A549 (cell line): ENCODE measurements at regions not wholly inside any gene's neighbourhood (a gene's known extent, or its start where the extent isn't known, plus 50 kb on each side); places are given as distances from the start of the nearest gene placed in this dataset.

ENCODE experiments used
- ATAC-seq, 2 experiments: fragments of 200-7000 bp in 1 of 2; fragments of >200 bp in 1 of 2; cut with Nextera tagmentation in 1 of 2; cut with Tn5 transposase in 1 of 2; 3 replicates each; pipeline versions ENCODE4 v1.8.0 to v1.9.1; 2018 to 2020; ENCODE audit warnings: mild to moderate bottlenecking in 1 of 2, moderate library complexity in 1 of 2
- CTCF ChIA-PET: fragments of 300-600 bp; sonication (Branson Sonifier 250); formaldehyde crosslinking; extraction: SDS; loops from one replicate; lab custom pipeline; 2021; ENCODE audit warnings: antibody characterized with exemption, inconsistent platforms; lab: Yijun Ruan, JAX
- POLR2A ChIA-PET: fragments of 350-600 bp; formaldehyde crosslinking; extraction: SDS; loops from one replicate; lab custom pipeline; 2021; ENCODE audit warnings: antibody characterized with exemption, inconsistent platforms; lab: Yijun Ruan, JAX
- DNase-seq, 2 experiments: peaks; one replicate each; pipeline versions ENCODE4 v3.0.0 to v3.0.0-alpha.2; 2011 to 2016; ENCODE audit warnings: low read depth in 1 of 2, low spot score in 1 of 2
- FAIRE-seq: peaks from 2 replicates; lab custom pipeline; 2011; peaks lifted over from hg19 to GRCh38; lab: Jason Lieb, UNC
- H3K27ac ChIP-seq, 2 experiments: fragments of >200 bp; sonication (Bioruptor Twin); formaldehyde crosslinking; 3 replicates each; pipeline ENCODE4 v1.5.1; 2016 to 2017
- H3K4me1 ChIP-seq: fragments of >200 bp; sonication (Bioruptor Twin); formaldehyde crosslinking; 3 replicates; pipeline ENCODE4 v1.6.1; 2016
- H3K4me2 ChIP-seq: fragments of >200 bp; sonication (Bioruptor Twin); formaldehyde crosslinking; 3 replicates; pipeline ENCODE4 v1.6.1; 2016
- H3K4me3 ChIP-seq: fragments of >200 bp; sonication (Bioruptor Twin); formaldehyde crosslinking; 3 replicates; pipeline ENCODE4 v1.5.1; 2016
- H3K9me3 ChIP-seq: fragments of >200 bp; sonication (Bioruptor Twin); formaldehyde crosslinking; 3 replicates; pipeline ENCODE4 v1.6.1; 2016
- CBX2 ChIP-seq: fragments of 200-600 bp; sonication (generic); IDR thresholded peaks from 2 replicates; pipeline ENCODE4 v1.6.1; 2016; ENCODE audit warnings: low read depth, mild to moderate bottlenecking, borderline replicate concordance
- EHF ChIP-seq: fragments of 250-450 bp; sonication (Bioruptor Pico); IDR thresholded peaks from 2 replicates; pipeline ENCODE4 v1.5.0; 2020; ENCODE audit warnings: mild to moderate bottlenecking
- EHMT2 ChIP-seq: fragments of 200-600 bp; sonication (generic); IDR thresholded peaks from 2 replicates; pipeline ENCODE4 v1.6.1; 2016; ENCODE audit warnings: antibody characterized with exemption, low read depth, mild to moderate bottlenecking, moderate library complexity
- EP300 ChIP-seq, 2 experiments: fragments of >200 bp; sonication (Bioruptor Twin); formaldehyde crosslinking; IDR thresholded peaks; 2 replicates in 1 of 2; 3 replicates in 1 of 2; pipeline ENCODE4 v1.6.1; 2016 to 2017
- ESRRA ChIP-seq: fragments of 150-350 bp; IDR thresholded peaks from 2 replicates; pipeline ENCODE4 v1.6.1; 2014; ENCODE audit warnings: mild to moderate bottlenecking, low read length, borderline replicate concordance
- FOSL2 ChIP-seq, 2 experiments: fragments of 450-650 bp in 1 of 2; fragments of >200 bp in 1 of 2; sonication (Bioruptor Twin) in 1 of 2; formaldehyde crosslinking; IDR thresholded peaks; 2 replicates each; pipeline versions ENCODE4 v1.5.0 to v1.6.1; 2016 to 2020; ENCODE audit warnings: mild to moderate bottlenecking in 1 of 2, moderate library complexity in 1 of 2
- HEYL ChIP-seq: fragments of 250-450 bp; sonication (Bioruptor Pico); IDR thresholded peaks from 2 replicates; pipeline ENCODE4 v1.8.0; 2021; ENCODE audit warnings: mild to moderate bottlenecking, moderate library complexity
- HMGXB4 ChIP-seq: fragments of 250-450 bp; sonication (Bioruptor Pico); IDR thresholded peaks from 2 replicates; pipeline ENCODE4 v1.5.0; 2021; ENCODE audit warnings: mild to moderate bottlenecking, moderate library complexity, borderline replicate concordance
- HOXA7 ChIP-seq: fragments of 250-450 bp; sonication (Bioruptor Pico); IDR thresholded peaks from 2 replicates; pipeline ENCODE4 v1.5.0; 2020; ENCODE audit warnings: mild to moderate bottlenecking, moderate library complexity
- HOXB5 ChIP-seq: fragments of 250-450 bp; sonication (Bioruptor Pico); IDR thresholded peaks from 2 replicates; pipeline ENCODE4 v1.5.0; 2020; ENCODE audit warnings: mild to moderate bottlenecking, moderate library complexity
- JUN ChIP-seq, 2 experiments: fragments of >200 bp; sonication (Bioruptor Twin); formaldehyde crosslinking; IDR thresholded peaks; 2 replicates in 1 of 2; 3 replicates in 1 of 2; pipeline ENCODE4 v1.6.1; 2016 to 2017
- JUNB ChIP-seq: fragments of >200 bp; sonication (Bioruptor Twin); formaldehyde crosslinking; IDR thresholded peaks from 2 replicates; pipeline ENCODE4 v1.6.1; 2016
- MAZ ChIP-seq: fragments of 150-350 bp; IDR thresholded peaks from 2 replicates; pipeline ENCODE4 v1.6.1; 2014; ENCODE audit warnings: antibody characterized with exemption, low read depth, low read length, borderline replicate concordance
- MYC ChIP-seq: IDR thresholded peaks from 2 replicates; pipeline ENCODE4 v1.6.1; 2012; ENCODE audit warnings: mild to moderate bottlenecking, inconsistent platforms, low read length, improper control_type of control experiment, borderline replicate concordance
- NR3C1 ChIP-seq: fragments of >200 bp; sonication (Bioruptor Twin); formaldehyde crosslinking; IDR thresholded peaks from 3 replicates; pipeline ENCODE4 v1.6.1; 2017
- PHF8 ChIP-seq: fragments of 200-600 bp; sonication (generic); IDR thresholded peaks from 2 replicates; pipeline ENCODE4 v1.6.1; 2016; ENCODE audit warnings: low read depth, mild to moderate bottlenecking, antibody characterized with exemption, moderate library complexity, borderline replicate concordance
- POLR2A ChIP-seq: IDR thresholded peaks from 2 replicates; pipeline ENCODE4 v1.6.1; 2012; ENCODE audit warnings: mild to moderate bottlenecking, low read length
- POLR2AphosphoS2 ChIP-seq: conservative IDR thresholded peaks from 2 replicates; pipeline ENCODE4 v1.6.1; 2012; ENCODE audit warnings: low read length, improper control_type of control experiment, inconsistent platforms
- RCOR1 ChIP-seq: fragments of 150-350 bp; IDR thresholded peaks from 2 replicates; pipeline ENCODE4 v1.6.1; 2014; ENCODE audit warnings: antibody characterized with exemption, low read length, low read depth
- RNF2 ChIP-seq: fragments of 200-600 bp; sonication (generic); IDR thresholded peaks from 2 replicates; pipeline ENCODE4 v1.6.1; 2016; ENCODE audit warnings: low read depth, mild to moderate bottlenecking, antibody characterized with exemption, moderate library complexity, borderline replicate concordance
- SMC3 ChIP-seq: fragments of >200 bp; sonication (Bioruptor Twin); formaldehyde crosslinking; IDR thresholded peaks from 3 replicates; pipeline ENCODE4 v1.6.1; 2018; ENCODE audit warnings: inconsistent platforms
- TP53 ChIP-seq: fragments of 250-450 bp; sonication (Bioruptor Pico); IDR thresholded peaks from 2 replicates; pipeline ENCODE4 v1.5.0; 2021; ENCODE audit warnings: mild to moderate bottlenecking, moderate library complexity
- ZC3H11A ChIP-seq: fragments of 450-650 bp; IDR thresholded peaks from 2 replicates; pipeline ENCODE4 v1.6.1; 2014; ENCODE audit warnings: antibody characterized with exemption, mild to moderate bottlenecking
- ZNF302 ChIP-seq: fragments of 250-450 bp; sonication (Bioruptor Pico); IDR thresholded peaks from 2 replicates; pipeline ENCODE4 v1.9.0; 2021; ENCODE audit warnings: inconsistent platforms, mild to moderate bottlenecking, moderate library complexity
- ZSCAN20 ChIP-seq: fragments of 250-450 bp; sonication (Bioruptor Pico); IDR thresholded peaks from 2 replicates; pipeline ENCODE4 v1.8.0; 2022; ENCODE audit warnings: mild to moderate bottlenecking, moderate library complexity
- WGBS: methylation state at CpG from one replicate; pipeline ENCODE4 v1.1.6; 2017; ENCODE audit errors: missing lambda C conversion rate; 5-methylcytosine and 5-hydroxymethylcytosine counted together
- TF ChIP-seq, protein P1 (sequence below): fragments of >200 bp; sonication (Bioruptor Twin); formaldehyde crosslinking; IDR thresholded peaks from 3 replicates; pipeline ENCODE4 v1.6.1; 2016
- TF ChIP-seq, protein P2 (sequence below): fragments of 450-650 bp; IDR thresholded peaks from 2 replicates; pipeline ENCODE4 v1.6.1; 2014; ENCODE audit warnings: antibody characterized with exemption
- TF ChIP-seq, protein P3 (sequence below): fragments of >200 bp; sonication (Bioruptor Twin); formaldehyde crosslinking; IDR thresholded peaks from 3 replicates; pipeline ENCODE4 v1.5.1; 2016
- TF ChIP-seq, protein P4 (sequence below): IDR thresholded peaks from 2 replicates; pipeline ENCODE4 v1.6.1; 2012
- TF ChIP-seq, protein P5 (sequence below): fragments of >200 bp; sonication (Bioruptor Twin); formaldehyde crosslinking; IDR thresholded peaks from 2 replicates; pipeline ENCODE4 v1.6.1; 2016

DNA sequence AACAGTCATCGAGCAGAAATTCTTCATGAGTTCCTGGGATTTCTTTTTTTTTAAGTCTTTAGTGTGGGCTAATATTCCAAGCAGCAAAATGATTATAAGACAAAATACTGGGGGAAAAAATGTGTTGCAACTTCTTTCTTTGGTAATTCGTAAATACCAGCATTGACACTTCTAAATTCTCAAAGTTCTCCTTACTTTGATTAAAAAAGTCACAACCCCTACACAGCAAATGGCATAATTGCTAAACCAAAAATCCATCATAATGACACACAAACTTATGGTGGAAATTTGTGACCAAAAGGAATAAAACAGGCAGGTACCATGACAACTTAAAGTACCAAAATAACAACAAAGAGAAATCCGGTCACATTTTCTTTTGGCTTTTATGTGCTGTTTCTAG lies 585.2 kb upstream of the PKN2 start:
- Histone ChIP-seq H3K4me1 (no peaks in the 10 kb centered on the region), H3K4me2 (no peak overlapping the region), H3K27ac (no peak overlapping the region), H3K9me3 (no peaks in the 10 kb centered on the region), H3K4me3 (no peak overlapping the region)
- ATAC-seq, result no peak
- POLR2A ChIA-PET, result no interaction called here
- no peak for DNase-seq
- WGBS, result 56% methylated on average over 3 of the region's 3 CpGs
- TF ChIP-seq NR3C1, result no peak
- no peak for TF ChIP-seq ZC3H11A
- TF ChIP-seq, protein P1, sequence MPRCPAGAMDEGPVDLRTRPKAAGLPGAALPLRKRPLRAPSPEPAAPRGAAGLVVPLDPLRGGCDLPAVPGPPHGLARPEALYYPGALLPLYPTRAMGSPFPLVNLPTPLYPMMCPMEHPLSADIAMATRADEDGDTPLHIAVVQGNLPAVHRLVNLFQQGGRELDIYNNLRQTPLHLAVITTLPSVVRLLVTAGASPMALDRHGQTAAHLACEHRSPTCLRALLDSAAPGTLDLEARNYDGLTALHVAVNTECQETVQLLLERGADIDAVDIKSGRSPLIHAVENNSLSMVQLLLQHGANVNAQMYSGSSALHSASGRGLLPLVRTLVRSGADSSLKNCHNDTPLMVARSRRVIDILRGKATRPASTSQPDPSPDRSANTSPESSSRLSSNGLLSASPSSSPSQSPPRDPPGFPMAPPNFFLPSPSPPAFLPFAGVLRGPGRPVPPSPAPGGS, result no peak
- no peak for TF ChIP-seq POLR2AphosphoS2
- TF ChIP-seq MYC, result no peak
- no peak for TF ChIP-seq TP53 (CRISPR knock-in tag)
- TF ChIP-seq RNF2, result no peak
- TF ChIP-seq, protein P2, sequence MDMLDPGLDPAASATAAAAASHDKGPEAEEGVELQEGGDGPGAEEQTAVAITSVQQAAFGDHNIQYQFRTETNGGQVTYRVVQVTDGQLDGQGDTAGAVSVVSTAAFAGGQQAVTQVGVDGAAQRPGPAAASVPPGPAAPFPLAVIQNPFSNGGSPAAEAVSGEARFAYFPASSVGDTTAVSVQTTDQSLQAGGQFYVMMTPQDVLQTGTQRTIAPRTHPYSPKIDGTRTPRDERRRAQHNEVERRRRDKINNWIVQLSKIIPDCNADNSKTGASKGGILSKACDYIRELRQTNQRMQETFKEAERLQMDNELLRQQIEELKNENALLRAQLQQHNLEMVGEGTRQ, result no peak
- no peak for TF ChIP-seq SMC3
- TF ChIP-seq HOXB5, result no peak
- no peak for TF ChIP-seq EP300 (IDR thresholded peaks at IDR 0.05)
- no peak for TF ChIP-seq PHF8
- TF ChIP-seq JUN (IDR thresholded peaks at IDR 0.05), result no peak
- no peak for TF ChIP-seq FOSL2 (IDR thresholded peaks at IDR 0.05)
- no peak for TF ChIP-seq FOSL2 (CRISPR knock-in tag; IDR thresholded peaks at IDR 0.05)
- no peak for TF ChIP-seq RCOR1
- no peak for TF ChIP-seq EHMT2
- TF ChIP-seq, protein P3, sequence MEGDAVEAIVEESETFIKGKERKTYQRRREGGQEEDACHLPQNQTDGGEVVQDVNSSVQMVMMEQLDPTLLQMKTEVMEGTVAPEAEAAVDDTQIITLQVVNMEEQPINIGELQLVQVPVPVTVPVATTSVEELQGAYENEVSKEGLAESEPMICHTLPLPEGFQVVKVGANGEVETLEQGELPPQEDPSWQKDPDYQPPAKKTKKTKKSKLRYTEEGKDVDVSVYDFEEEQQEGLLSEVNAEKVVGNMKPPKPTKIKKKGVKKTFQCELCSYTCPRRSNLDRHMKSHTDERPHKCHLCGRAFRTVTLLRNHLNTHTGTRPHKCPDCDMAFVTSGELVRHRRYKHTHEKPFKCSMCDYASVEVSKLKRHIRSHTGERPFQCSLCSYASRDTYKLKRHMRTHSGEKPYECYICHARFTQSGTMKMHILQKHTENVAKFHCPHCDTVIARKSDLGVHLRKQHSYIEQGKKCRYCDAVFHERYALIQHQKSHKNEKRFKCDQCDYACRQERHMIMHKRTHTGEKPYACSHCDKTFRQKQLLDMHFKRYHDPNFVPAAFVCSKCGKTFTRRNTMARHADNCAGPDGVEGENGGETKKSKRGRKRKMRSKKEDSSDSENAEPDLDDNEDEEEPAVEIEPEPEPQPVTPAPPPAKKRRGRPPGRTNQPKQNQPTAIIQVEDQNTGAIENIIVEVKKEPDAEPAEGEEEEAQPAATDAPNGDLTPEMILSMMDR, result no peak
- TF ChIP-seq ZSCAN20 (CRISPR knock-in tag), result no peak
- no peak for TF ChIP-seq HMGXB4 (CRISPR knock-in tag)
- TF ChIP-seq, protein P4, sequence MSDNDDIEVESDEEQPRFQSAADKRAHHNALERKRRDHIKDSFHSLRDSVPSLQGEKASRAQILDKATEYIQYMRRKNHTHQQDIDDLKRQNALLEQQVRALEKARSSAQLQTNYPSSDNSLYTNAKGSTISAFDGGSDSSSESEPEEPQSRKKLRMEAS, result no peak
- TF ChIP-seq, all 56 proteins: peak for 0
- no peak for FAIRE-seq
- CTCF ChIA-PET, result no interaction called here

DNA sequence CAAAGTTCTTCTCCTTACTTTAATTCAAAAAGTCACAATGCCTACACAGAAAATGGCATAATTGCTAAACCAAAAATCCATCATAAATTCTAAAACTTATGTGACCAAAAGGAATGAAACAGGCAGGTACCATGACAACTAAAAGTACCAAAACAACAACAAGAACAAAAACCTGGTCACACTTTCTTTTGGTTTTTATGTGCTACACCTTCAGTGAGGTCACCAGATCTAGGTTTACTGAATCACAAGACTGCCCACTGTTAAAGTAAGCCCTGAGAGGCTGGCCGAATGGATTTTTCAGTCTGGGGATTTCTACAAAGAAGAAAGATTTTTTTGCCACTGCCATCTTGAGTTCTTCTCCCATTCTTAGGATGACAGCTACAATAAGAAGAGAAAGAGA lies 583.0 kb upstream of the PKN2 start:
- no peak overlapping the region for H3K4me3 ChIP-seq
- no peaks in the 10 kb centered on the region for H3K4me1 ChIP-seq
- no peak for DNase-seq
- no peak for ATAC-seq
- 38% methylated on average over 1 of the region's 1 CpG for WGBS
- ChIA-PET POLR2A (no interaction called here), CTCF (no interaction called here)
- no peak for TF ChIP-seq RCOR1
- no peak for TF ChIP-seq CBX2
- no peak for TF ChIP-seq POLR2A
- TF ChIP-seq ZNF302, result no peak
- TF ChIP-seq JUNB, result no peak
- TF ChIP-seq HEYL (CRISPR knock-in tag), result no peak
- TF ChIP-seq EHMT2, result no peak
- TF ChIP-seq, protein P4, result no peak
- no peak for TF ChIP-seq RNF2
- TF ChIP-seq, protein P5, sequence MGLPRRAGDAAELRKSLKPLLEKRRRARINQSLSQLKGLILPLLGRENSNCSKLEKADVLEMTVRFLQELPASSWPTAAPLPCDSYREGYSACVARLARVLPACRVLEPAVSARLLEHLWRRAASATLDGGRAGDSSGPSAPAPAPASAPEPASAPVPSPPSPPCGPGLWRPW, result no peak
- TF ChIP-seq MAZ, result no peak
- no peak for TF ChIP-seq HOXA7 (CRISPR knock-in tag)
- TF ChIP-seq TP53 (CRISPR knock-in tag), result no peak
- TF ChIP-seq NR3C1, result no peak
- TF ChIP-seq ESRRA, result no peak
- TF ChIP-seq EHF (CRISPR knock-in tag), result no peak
- TF ChIP-seq, all 56 proteins: peak for 0
- no peak overlapping the region for H3K27ac ChIP-seq
- H3K4me2 ChIP-seq, result no peak overlapping the region
- no peaks in the 10 kb centered on the region for H3K9me3 ChIP-seq
- FAIRE-seq, result no peak
